ENCODE measurements at regions not wholly inside any gene's neighbourhood (a gene's known extent, or its start where the extent isn't known, plus 50 kb on each side); places are given as distances from the start of the nearest gene placed in this dataset.

DNA sequence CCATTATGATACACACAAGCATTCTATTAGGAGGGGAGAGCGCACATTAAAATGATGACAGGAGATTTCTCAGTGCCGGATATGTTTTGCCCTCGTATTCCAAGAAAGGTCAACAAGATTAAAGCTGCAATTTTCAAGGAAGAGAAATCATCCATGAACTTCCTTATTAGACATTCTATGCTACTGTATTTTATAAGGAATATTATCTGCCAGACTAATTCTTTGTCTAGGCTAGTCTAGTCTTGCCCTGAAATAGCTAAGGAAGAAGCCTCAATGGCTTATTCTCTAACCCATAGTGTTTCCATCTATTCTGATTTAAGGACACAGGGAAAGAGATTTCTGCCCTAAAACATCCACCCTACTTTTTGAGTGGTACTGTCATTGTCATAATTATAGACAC is 315.4 kb downstream of the ADGRG6 start:
- Histone ChIP-seq H3K4me3 (no peak overlapping the region), H3K36me3 (no peaks in the 10 kb centered on the region), H3K27ac (no peak overlapping the region), H3K9me3 (no peaks in the 10 kb centered on the region), H3K27me3 (no peaks in the 10 kb centered on the region), H3K4me1 (peaks cover 0 to 9% (median 0%) of the 10 kb centered on the region in 3 donors)
- DNase-seq (no peak), FAIRE-seq (no peak), ATAC-seq (no peak)
- intact Hi-C loops (cut with DNase I), result no loop called here
- WGBS, 2 donors, result 79 to 81% methylated on average over 3 of the region's 3 CpGs
- TF ChIP-seq, protein P1, sequence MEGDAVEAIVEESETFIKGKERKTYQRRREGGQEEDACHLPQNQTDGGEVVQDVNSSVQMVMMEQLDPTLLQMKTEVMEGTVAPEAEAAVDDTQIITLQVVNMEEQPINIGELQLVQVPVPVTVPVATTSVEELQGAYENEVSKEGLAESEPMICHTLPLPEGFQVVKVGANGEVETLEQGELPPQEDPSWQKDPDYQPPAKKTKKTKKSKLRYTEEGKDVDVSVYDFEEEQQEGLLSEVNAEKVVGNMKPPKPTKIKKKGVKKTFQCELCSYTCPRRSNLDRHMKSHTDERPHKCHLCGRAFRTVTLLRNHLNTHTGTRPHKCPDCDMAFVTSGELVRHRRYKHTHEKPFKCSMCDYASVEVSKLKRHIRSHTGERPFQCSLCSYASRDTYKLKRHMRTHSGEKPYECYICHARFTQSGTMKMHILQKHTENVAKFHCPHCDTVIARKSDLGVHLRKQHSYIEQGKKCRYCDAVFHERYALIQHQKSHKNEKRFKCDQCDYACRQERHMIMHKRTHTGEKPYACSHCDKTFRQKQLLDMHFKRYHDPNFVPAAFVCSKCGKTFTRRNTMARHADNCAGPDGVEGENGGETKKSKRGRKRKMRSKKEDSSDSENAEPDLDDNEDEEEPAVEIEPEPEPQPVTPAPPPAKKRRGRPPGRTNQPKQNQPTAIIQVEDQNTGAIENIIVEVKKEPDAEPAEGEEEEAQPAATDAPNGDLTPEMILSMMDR (IDR thresholded peaks at IDR 0.05), result no peak

DNA sequence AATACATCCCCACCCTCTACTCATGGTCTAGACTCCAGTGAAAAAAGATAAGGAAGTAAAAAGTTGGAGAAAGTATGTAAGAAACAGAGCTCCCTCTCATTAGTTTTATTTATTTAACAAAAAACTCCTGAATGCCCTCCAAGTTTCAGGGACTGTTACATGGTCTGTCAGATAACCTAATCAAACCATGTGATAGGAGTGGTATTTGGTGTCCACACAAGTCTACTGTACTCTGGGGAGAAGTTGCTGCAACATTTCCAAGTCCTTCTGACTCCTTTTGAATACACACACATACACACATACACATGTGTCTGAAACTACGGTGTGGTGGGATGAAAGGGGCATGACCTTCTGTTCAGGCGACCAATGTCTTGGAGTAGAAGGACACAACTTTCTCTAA is 320.0 kb downstream of the ADGRG6 start:
- TF ChIP-seq, protein P1 (IDR thresholded peaks at IDR 0.05), result no peak
- H3K27me3 ChIP-seq, result no peaks in the 10 kb centered on the region
- DNase-seq, result no peak
- no peak overlapping the region for H3K4me3 ChIP-seq
- H3K4me1 ChIP-seq, result peaks cover 0 to 15% (median 0%) of the 10 kb centered on the region in 3 donors
- H3K9me3 ChIP-seq, result no peaks in the 10 kb centered on the region
- FAIRE-seq, result no peak
- peak in 3 of 4 donors; percentile 38 to 77 (median 51) for ATAC-seq
- WGBS, 2 donors, result 58 to 63% methylated on average over 2 of the region's 2 CpGs
- intact Hi-C loops (cut with DNase I), result no loop called here
- no peak overlapping the region for H3K27ac ChIP-seq
- no peaks in the 10 kb centered on the region for H3K36me3 ChIP-seq

DNA sequence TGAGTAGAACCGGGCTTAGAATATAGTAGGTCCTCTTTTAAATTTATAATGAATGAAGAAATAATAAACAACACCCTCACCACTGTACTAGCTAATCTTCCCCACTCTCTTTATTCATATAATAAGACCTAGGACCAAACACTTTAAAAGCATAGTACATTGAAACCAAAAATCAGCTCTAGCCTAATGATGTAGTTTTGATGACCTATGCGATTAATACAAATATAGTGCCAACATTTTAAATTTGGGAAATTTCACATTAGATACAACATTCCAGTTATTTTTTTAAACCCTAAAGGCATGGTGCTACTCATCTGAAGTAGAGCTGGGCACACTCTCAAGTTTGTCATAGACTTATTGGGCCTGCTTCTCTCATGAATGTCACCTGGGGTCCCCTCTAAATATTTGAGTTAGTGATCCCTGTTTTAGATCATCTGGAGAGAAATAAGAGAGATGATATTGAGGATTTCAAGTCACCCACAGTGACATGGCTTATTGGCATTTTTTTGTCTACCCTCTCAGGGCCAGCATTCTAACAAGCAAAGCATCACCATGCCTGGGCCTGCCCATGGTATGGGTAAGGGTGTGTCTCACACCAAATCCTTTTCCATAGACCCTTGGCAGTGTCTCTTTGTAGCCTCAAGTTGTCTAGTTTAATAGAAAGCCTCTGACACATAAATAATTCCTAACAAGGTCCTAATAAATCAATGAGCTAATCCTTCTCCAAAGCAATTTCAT is 319.8 kb downstream of the HIVEP2 start:
- DNase-seq (no peak), FAIRE-seq (no peak), ATAC-seq (no peak)
- Histone ChIP-seq H3K27me3 (no peaks in the 10 kb centered on the region), H3K9me3 (no peaks in the 10 kb centered on the region), H3K4me1 (peaks cover 0 to 15% (median 0%) of the 10 kb centered on the region in 3 donors), H3K4me3 (no peak overlapping the region), H3K36me3 (no peaks in the 10 kb centered on the region), H3K27ac (no peak overlapping the region)
- TF ChIP-seq, protein P1 (IDR thresholded peaks at IDR 0.05), result no peak
- 92 to 94% methylated on average over 2 of the region's 2 CpGs for WGBS, 2 donors
- intact Hi-C loops (cut with DNase I), result no loop called here

DNA sequence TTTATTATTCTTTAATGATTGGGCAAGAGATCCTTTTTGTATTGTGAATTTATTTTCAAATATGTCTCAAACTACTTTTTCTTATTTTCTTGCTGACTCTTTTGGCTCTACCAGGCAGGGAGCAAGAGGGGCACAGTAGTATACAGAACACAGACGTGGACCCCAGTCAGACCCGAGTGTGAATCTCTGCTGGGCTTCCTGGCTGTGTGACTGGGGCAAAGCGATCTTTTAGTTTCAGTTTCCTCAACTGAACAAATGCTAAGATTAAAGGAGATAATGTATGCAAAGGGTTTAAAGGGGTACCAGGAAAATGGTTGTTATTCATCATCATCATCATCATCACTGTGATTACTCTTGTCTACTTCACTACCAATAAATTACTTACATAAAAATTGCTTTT is 317.5 kb downstream of the HIVEP2 start:
- no peak overlapping the region for H3K4me3 ChIP-seq
- no peaks in the 10 kb centered on the region for H3K27me3 ChIP-seq
- no peak overlapping the region for H3K27ac ChIP-seq
- intact Hi-C loops (cut with DNase I), result no loop called here
- FAIRE-seq, result no peak
- peaks cover 0 to 5% (median 0%) of the 10 kb centered on the region in 3 donors for H3K4me1 ChIP-seq
- TF ChIP-seq, protein P1 (IDR thresholded peaks at IDR 0.05), result no peak
- no peaks in the 10 kb centered on the region for H3K9me3 ChIP-seq
- WGBS, 2 donors, result 81 to 83% methylated on average over 3 of the region's 3 CpGs
- no peak for DNase-seq
- no peak for ATAC-seq
- H3K36me3 ChIP-seq, result no peaks in the 10 kb centered on the region
